H9 (cell line): ENCODE measurements at regions not wholly inside any gene's neighbourhood (a gene's known extent, or its start where the extent isn't known, plus 50 kb on each side); places are given as distances from the start of the nearest gene placed in this dataset.
"Not testable (repeated sequence)": the region's sequence is repeated elsewhere in the genome, so short reads cannot be mapped to it uniquely, and the experiment has no call there.

Experiments used
- DNase-seq: peaks from one replicate; pipeline ENCODE4 v3.0.0-alpha.2; 2017
- H2AFZ ChIP-seq: one replicate; pipeline ENCODE4 v1.6.1; 2013; ENCODE audit warnings: mild to moderate bottlenecking, low read length, control low read depth, moderate library complexity
- H2AK5ac ChIP-seq: 2 replicates; pipeline ENCODE4 v1.6.1; 2013; ENCODE audit warnings: low read length, control low read depth, mixed read lengths; ENCODE audit not compliant: insufficient read length
- H2BK120ac ChIP-seq: one replicate; pipeline ENCODE4 v1.6.1; 2013; ENCODE audit warnings: low read depth, mild to moderate bottlenecking, low read length, control low read depth, inconsistent platforms; ENCODE audit not compliant: poor library complexity, severe bottlenecking
- H2BK12ac ChIP-seq: 2 replicates; pipeline ENCODE4 v1.6.1; 2013; ENCODE audit warnings: low read length, control low read depth, mixed read lengths, low read depth; ENCODE audit not compliant: insufficient read length
- H2BK15ac ChIP-seq: 2 replicates; pipeline ENCODE4 v1.6.1; 2013; ENCODE audit warnings: low read depth, low read length, control low read depth
- H2BK20ac ChIP-seq: one replicate; pipeline ENCODE4 v1.6.1; 2013; ENCODE audit warnings: low read depth, mild to moderate bottlenecking, low read length, control low read depth, inconsistent platforms; ENCODE audit not compliant: poor library complexity, severe bottlenecking
- H2BK5ac ChIP-seq: 2 replicates; pipeline ENCODE4 v1.6.1; 2013; ENCODE audit warnings: low read length, control low read depth, mixed read lengths; ENCODE audit not compliant: insufficient read length
- H3K14ac ChIP-seq: 2 replicates; pipeline ENCODE4 v1.6.1; 2013; ENCODE audit warnings: low read length, control low read depth; ENCODE audit not compliant: insufficient read depth
- H3K18ac ChIP-seq: 2 replicates; pipeline ENCODE4 v1.6.1; 2013; ENCODE audit warnings: low read depth, mild to moderate bottlenecking, mixed read lengths, low read length, control low read depth; ENCODE audit not compliant: insufficient read length
- H3K23ac ChIP-seq: 2 replicates; pipeline ENCODE4 v1.6.1; 2013; ENCODE audit warnings: low read length, control low read depth, mixed read lengths, low read depth; ENCODE audit not compliant: insufficient read length
- H3K23me2 ChIP-seq: 2 replicates; pipeline ENCODE4 v1.6.1; 2013; ENCODE audit warnings: low read depth, mild to moderate bottlenecking, mixed read lengths, low read length, control low read depth; ENCODE audit not compliant: insufficient read length, poor library complexity, severe bottlenecking
- H3K27ac ChIP-seq: 2 replicates; pipeline ENCODE4 v1.5.1; 2013; ENCODE audit warnings: low read length, control low read depth, mixed read lengths, low read depth; ENCODE audit not compliant: insufficient read length
- H3K27me3 ChIP-seq: 2 replicates; pipeline ENCODE4 v1.6.1; 2013; ENCODE audit warnings: low read length, control low read depth, inconsistent platforms; ENCODE audit not compliant: insufficient read depth
- H3K4ac ChIP-seq: 2 replicates; pipeline ENCODE4 v1.6.1; 2013; ENCODE audit warnings: low read depth, mild to moderate bottlenecking, control low read depth, inconsistent platforms, low read length, moderate library complexity
- H3K4me1 ChIP-seq: 2 replicates; pipeline ENCODE4 v1.6.1; 2013; ENCODE audit warnings: low read length, control low read depth, inconsistent platforms; ENCODE audit not compliant: insufficient read depth
- H3K4me2 ChIP-seq: 2 replicates; pipeline ENCODE4 v1.6.1; 2013; ENCODE audit warnings: low read length, control low read depth, mixed read lengths; ENCODE audit not compliant: insufficient read length, insufficient read depth
- H3K56ac ChIP-seq: 2 replicates; pipeline ENCODE4 v1.6.1; 2013; ENCODE audit warnings: low read depth, mild to moderate bottlenecking, mixed read lengths, low read length, control low read depth; ENCODE audit not compliant: insufficient read length
- H3K79me1 ChIP-seq: 2 replicates; pipeline ENCODE4 v1.6.1; 2013; ENCODE audit warnings: low read depth, mild to moderate bottlenecking, moderate library complexity, low read length, control low read depth, inconsistent platforms; ENCODE audit not compliant: insufficient read depth, poor library complexity, severe bottlenecking
- H3K79me2 ChIP-seq: 2 replicates; pipeline ENCODE4 v1.6.1; 2013; ENCODE audit warnings: low read length, control low read depth, inconsistent platforms; ENCODE audit not compliant: insufficient read depth
- H3K9ac ChIP-seq: 2 replicates; pipeline ENCODE4 v1.6.1; 2013; ENCODE audit warnings: low read length, control low read depth, mixed read lengths; ENCODE audit not compliant: insufficient read length; ENCODE audit errors: extremely low read depth
- H3K9me3 ChIP-seq: one replicate; pipeline ENCODE4 v1.6.1; 2013; ENCODE audit warnings: low read depth, low read length, inconsistent platforms; ENCODE audit not compliant: control insufficient read depth
- H3T11ph ChIP-seq: one replicate; pipeline ENCODE4 v1.6.1; 2013; ENCODE audit warnings: mild to moderate bottlenecking, low read length, control low read depth, inconsistent platforms
- H4K20me1 ChIP-seq: one replicate; pipeline ENCODE4 v1.6.1; 2013; ENCODE audit not compliant: control insufficient read depth, insufficient read length, insufficient read depth
- H4K5ac ChIP-seq: 2 replicates; pipeline ENCODE4 v1.6.1; 2013; ENCODE audit warnings: low read depth, mild to moderate bottlenecking, mixed read lengths, low read length, control low read depth; ENCODE audit not compliant: insufficient read length
- H4K8ac ChIP-seq: replicated peaks from 2 replicates; pipeline ENCODE4 v1.6.1; 2013; ENCODE audit warnings: low read length, control low read depth, mixed read lengths, low read depth; ENCODE audit not compliant: insufficient read length
- H4K91ac ChIP-seq: 2 replicates; pipeline ENCODE4 v1.6.1; 2013; ENCODE audit warnings: low read depth, mild to moderate bottlenecking, moderate library complexity, mixed read lengths, low read length, control low read depth; ENCODE audit not compliant: insufficient read length
- H3K27ac Mint-ChIP-seq, 3 experiments: 2 replicates in 2 of 3; 3 replicates in 1 of 3; pipeline ENCODE4 v1.8.0; 2020 to 2021; ENCODE audit warnings: mixed read lengths in 3 of 3, mild to moderate bottlenecking in 1 of 3, moderate library complexity in 1 of 3
- H3K27me3 Mint-ChIP-seq: 2 replicates; pipeline ENCODE4 v1.8.0; 2021; ENCODE audit warnings: low read depth, mild to moderate bottlenecking, moderate library complexity, mixed read lengths
- H3K36me3 Mint-ChIP-seq, 3 experiments: 2 replicates in 2 of 3; 3 replicates in 1 of 3; pipeline ENCODE4 v1.8.0; 2020 to 2021; ENCODE audit warnings: low read depth in 3 of 3, mixed read lengths in 3 of 3; ENCODE audit not compliant: insufficient read depth in 1 of 3
- H3K4me1 Mint-ChIP-seq, 2 experiments: 2 replicates each; pipeline ENCODE4 v1.8.0; 2020; ENCODE audit warnings: mixed read lengths in 2 of 2
- H3K4me3 Mint-ChIP-seq, 2 experiments: 2 replicates in 1 of 2; 3 replicates in 1 of 2; pipeline ENCODE4 v1.8.0; 2020 to 2021; ENCODE audit warnings: mild to moderate bottlenecking in 2 of 2, mixed read lengths in 2 of 2, moderate library complexity in 1 of 2
- H3K9me3 Mint-ChIP-seq, 2 experiments: 2 replicates in 1 of 2; 3 replicates in 1 of 2; pipeline ENCODE4 v1.8.0; 2020; ENCODE audit warnings: mild to moderate bottlenecking in 2 of 2, mixed read lengths in 2 of 2, moderate library complexity in 1 of 2
- WGBS: extraction: QIAGEN DNeasy Blood & Tissue Kit; methylation state at CpG from one replicate; pipeline ENCODE4 v1.1.7; 2013; ENCODE audit warnings: missing lambda C conversion rate, low lambda C conversion rate, mixed read lengths; ENCODE audit not compliant: insufficient read length; ENCODE audit errors: extremely low coverage; 5-methylcytosine and 5-hydroxymethylcytosine counted together
- TF ChIP-seq, protein P1 (sequence below): fragments of 200-600 bp; sonication (generic); conservative IDR thresholded peaks from 3 replicates; pipeline ENCODE4 v1.8.0; 2021; ENCODE audit warnings: antibody characterized with exemption, mild to moderate bottlenecking

GRCh38 chr12:131267576-131267975 is 313.9 kb downstream of the ADGRD1 start:
- H3K4me3 Mint-ChIP-seq = no peak overlapping the region
- H2BK120ac ChIP-seq = no peak overlapping the region
- no peak overlapping the region for H4K5ac ChIP-seq
- H2AFZ ChIP-seq = no peak overlapping the region
- H3T11ph ChIP-seq = no peak overlapping the region
- no peak overlapping the region for H3K4ac ChIP-seq
- no peak overlapping the region for H2BK5ac ChIP-seq
- no peak overlapping the region for H3K27ac Mint-ChIP-seq
- H3K4me2 ChIP-seq = no peak overlapping the region
- H3K27me3 Mint-ChIP-seq = peaks cover 3% of the 10 kb centered on the region; the same call in 1 of the 2 replicates
- TF ChIP-seq, protein P1, sequence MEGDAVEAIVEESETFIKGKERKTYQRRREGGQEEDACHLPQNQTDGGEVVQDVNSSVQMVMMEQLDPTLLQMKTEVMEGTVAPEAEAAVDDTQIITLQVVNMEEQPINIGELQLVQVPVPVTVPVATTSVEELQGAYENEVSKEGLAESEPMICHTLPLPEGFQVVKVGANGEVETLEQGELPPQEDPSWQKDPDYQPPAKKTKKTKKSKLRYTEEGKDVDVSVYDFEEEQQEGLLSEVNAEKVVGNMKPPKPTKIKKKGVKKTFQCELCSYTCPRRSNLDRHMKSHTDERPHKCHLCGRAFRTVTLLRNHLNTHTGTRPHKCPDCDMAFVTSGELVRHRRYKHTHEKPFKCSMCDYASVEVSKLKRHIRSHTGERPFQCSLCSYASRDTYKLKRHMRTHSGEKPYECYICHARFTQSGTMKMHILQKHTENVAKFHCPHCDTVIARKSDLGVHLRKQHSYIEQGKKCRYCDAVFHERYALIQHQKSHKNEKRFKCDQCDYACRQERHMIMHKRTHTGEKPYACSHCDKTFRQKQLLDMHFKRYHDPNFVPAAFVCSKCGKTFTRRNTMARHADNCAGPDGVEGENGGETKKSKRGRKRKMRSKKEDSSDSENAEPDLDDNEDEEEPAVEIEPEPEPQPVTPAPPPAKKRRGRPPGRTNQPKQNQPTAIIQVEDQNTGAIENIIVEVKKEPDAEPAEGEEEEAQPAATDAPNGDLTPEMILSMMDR = no peak
- no peaks in the 10 kb centered on the region for H3K9me3 ChIP-seq
- H3K23ac ChIP-seq = no peak overlapping the region
- no peak overlapping the region for H2BK12ac ChIP-seq
- H3K79me2 ChIP-seq = no peaks in the 10 kb centered on the region
- no peak for DNase-seq
- no peak overlapping the region for H3K56ac ChIP-seq
- no peak overlapping the region for H3K27ac ChIP-seq
- no peaks in the 10 kb centered on the region for H3K79me1 ChIP-seq
- no peak overlapping the region for H2BK15ac ChIP-seq
- H3K27me3 ChIP-seq = no peaks in the 10 kb centered on the region
- H3K9ac ChIP-seq = no peak overlapping the region
- H3K18ac ChIP-seq = no peak overlapping the region
- peaks cover 0 to 2% (median 0%) of the 10 kb centered on the region in 3 experiments; a peak in 1 of 7 replicates for H3K36me3 Mint-ChIP-seq
- H4K8ac ChIP-seq = no peak overlapping the region
- no CpG with 5 or more reads among the region's 3 CpGs for WGBS
- H2BK20ac ChIP-seq = no peak overlapping the region
- no peaks in the 10 kb centered on the region for H3K9me3 Mint-ChIP-seq
- no peaks in the 10 kb centered on the region for H3K4me1 ChIP-seq
- no peak overlapping the region; the same call in 1 of the 2 replicates for H3K14ac ChIP-seq
- H3K23me2 ChIP-seq = no peaks in the 10 kb centered on the region
- no peak overlapping the region for H2AK5ac ChIP-seq
- peaks cover 4 to 15% of the 10 kb centered on the region in 2 experiments; a peak in 3 of 4 replicates for H3K4me1 Mint-ChIP-seq
- no peak overlapping the region for H4K91ac ChIP-seq
- no peaks in the 10 kb centered on the region for H4K20me1 ChIP-seq

DNA sequence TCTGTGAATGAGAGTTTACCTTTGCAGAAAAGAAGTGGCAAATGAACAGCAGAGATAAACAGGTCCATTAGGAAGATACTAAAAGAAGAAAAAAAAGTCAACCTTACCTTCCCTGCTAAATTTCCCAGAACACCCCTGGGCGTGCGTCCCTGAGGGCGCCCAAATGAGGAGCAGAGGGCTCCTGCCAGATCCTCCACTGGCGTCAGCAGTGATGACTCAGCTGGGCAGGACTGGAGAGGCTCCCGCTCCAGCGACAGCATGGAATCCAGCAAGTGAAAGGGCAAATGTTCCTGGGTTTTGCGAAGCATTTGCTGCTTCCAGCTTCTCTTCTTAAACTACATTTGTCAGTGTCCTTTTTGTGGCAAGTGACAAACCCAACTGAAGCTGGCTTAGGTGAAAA is 314.4 kb downstream of the ADGRD1 start:
- not testable (repeated sequence) for H2BK120ac ChIP-seq, H3K18ac ChIP-seq, H2BK15ac ChIP-seq, H3T11ph ChIP-seq, H3K9me3 Mint-ChIP-seq, H4K91ac ChIP-seq, DNase-seq, H3K27ac ChIP-seq, H3K27me3 ChIP-seq, H2AK5ac ChIP-seq, H3K36me3 Mint-ChIP-seq, H2BK12ac ChIP-seq, H2BK5ac ChIP-seq, H3K79me1 ChIP-seq, H3K4me1 ChIP-seq, H3K23me2 ChIP-seq, H2AFZ ChIP-seq, H3K14ac ChIP-seq, H3K79me2 ChIP-seq, H3K56ac ChIP-seq, H4K20me1 ChIP-seq, H4K5ac ChIP-seq, H3K4me3 Mint-ChIP-seq, H2BK20ac ChIP-seq, H3K9ac ChIP-seq, H3K9me3 ChIP-seq, H3K27ac Mint-ChIP-seq, H3K27me3 Mint-ChIP-seq, H4K8ac ChIP-seq, H3K23ac ChIP-seq, H3K4me2 ChIP-seq, H3K4ac ChIP-seq
- whole genome bisulfite sequencing = no CpG with 5 or more reads among the region's 7 CpGs
- peaks cover 4 to 15% of the 10 kb centered on the region in 2 experiments; a peak in 3 of 4 replicates for H3K4me1 Mint-ChIP-seq
